Neural progenitor cell (in vitro differentiated cells): ENCODE measurements at regions not wholly inside any gene's neighbourhood (a gene's known extent, or its start where the extent isn't known, plus 50 kb on each side); places are given as distances from the start of the nearest gene placed in this dataset.

Experiments used
- DNase-seq: peaks from one replicate; pipeline ENCODE4 v3.0.0-alpha.2; 2016; ENCODE audit warnings: low spot score
- H2AFZ ChIP-seq: fragments of 200-600 bp; sonication (generic); replicated peaks from 2 replicates; pipeline ENCODE4 v1.6.1; 2016; ENCODE audit warnings: antibody characterized with exemption
- H3F3A ChIP-seq: fragments of 200-600 bp; sonication (generic); 2 replicates; pipeline ENCODE4 v1.6.1; 2016; ENCODE audit warnings: antibody characterized with exemption, low read depth
- H3K27ac ChIP-seq: fragments of 200-600 bp; sonication (generic); 2 replicates; pipeline ENCODE4 v1.5.1; 2016; ENCODE audit warnings: mild to moderate bottlenecking
- H3K27me3 ChIP-seq: fragments of 200-600 bp; sonication (generic); 2 replicates; pipeline ENCODE4 v1.6.1; 2016; ENCODE audit warnings: mild to moderate bottlenecking, moderate library complexity
- H3K36me3 ChIP-seq: fragments of 200-600 bp; sonication (generic); 2 replicates; pipeline ENCODE4 v1.5.1; 2016
- H3K4me1 ChIP-seq: fragments of 200-600 bp; sonication (generic); 2 replicates; pipeline ENCODE4 v1.6.1; 2016; ENCODE audit warnings: mixed run types
- H3K4me2 ChIP-seq: fragments of 200-600 bp; sonication (generic); 2 replicates; pipeline ENCODE4 v1.6.1; 2016
- H3K4me3 ChIP-seq: fragments of 200-600 bp; sonication (generic); 2 replicates; pipeline ENCODE4 v1.5.1; 2016
- H3K79me2 ChIP-seq: fragments of 200-600 bp; sonication (generic); 2 replicates; pipeline ENCODE4 v1.6.1; 2016; ENCODE audit warnings: low read depth
- H3K9ac ChIP-seq: fragments of 200-600 bp; sonication (generic); 2 replicates; pipeline ENCODE4 v1.6.1; 2016
- H3K9me3 ChIP-seq: fragments of 200-600 bp; sonication (generic); 2 replicates; pipeline ENCODE4 v1.5.1; 2016; ENCODE audit warnings: low read depth
- H4K20me1 ChIP-seq: fragments of 200-600 bp; sonication (generic); 2 replicates; pipeline ENCODE4 v1.6.1; 2016; ENCODE audit warnings: low read depth
- H3K27ac Mint-ChIP-seq: 3 replicates; pipeline ENCODE4 v1.8.0; 2021; ENCODE audit warnings: mixed read lengths
- H3K27me3 Mint-ChIP-seq: 2 replicates; pipeline ENCODE4 v1.8.0; 2022; ENCODE audit warnings: low read depth, mild to moderate bottlenecking, inconsistent platforms, moderate library complexity, mixed read lengths; ENCODE audit not compliant: insufficient read depth
- H3K36me3 Mint-ChIP-seq: 3 replicates; pipeline ENCODE4 v1.8.0; 2021; ENCODE audit warnings: mixed read lengths
- H3K4me1 Mint-ChIP-seq: 3 replicates; pipeline ENCODE4 v1.8.0; 2021; ENCODE audit warnings: mixed read lengths
- H3K4me3 Mint-ChIP-seq: 3 replicates; pipeline ENCODE4 v1.8.0; 2021; ENCODE audit warnings: mild to moderate bottlenecking, moderate library complexity, mixed read lengths
- H3K9me3 Mint-ChIP-seq: 3 replicates; pipeline ENCODE4 v1.8.0; 2020; ENCODE audit warnings: mixed read lengths
- EZH2 ChIP-seq: fragments of 200-600 bp; sonication (generic); IDR thresholded peaks from 2 replicates; pipeline ENCODE4 v1.6.1; 2017; ENCODE audit warnings: antibody characterized with exemption, mild to moderate bottlenecking, moderate library complexity
- EZH2phosphoT487 ChIP-seq: fragments of 200-600 bp; sonication (generic); IDR thresholded peaks from 2 replicates; pipeline ENCODE4 v1.6.1; 2017; ENCODE audit warnings: antibody characterized with exemption
- TF ChIP-seq, protein P1 (sequence below): fragments of 200-600 bp; sonication (generic); IDR thresholded peaks from 2 replicates; pipeline ENCODE4 v1.5.1; 2017; ENCODE audit warnings: antibody characterized with exemption, mild to moderate bottlenecking

DNA sequence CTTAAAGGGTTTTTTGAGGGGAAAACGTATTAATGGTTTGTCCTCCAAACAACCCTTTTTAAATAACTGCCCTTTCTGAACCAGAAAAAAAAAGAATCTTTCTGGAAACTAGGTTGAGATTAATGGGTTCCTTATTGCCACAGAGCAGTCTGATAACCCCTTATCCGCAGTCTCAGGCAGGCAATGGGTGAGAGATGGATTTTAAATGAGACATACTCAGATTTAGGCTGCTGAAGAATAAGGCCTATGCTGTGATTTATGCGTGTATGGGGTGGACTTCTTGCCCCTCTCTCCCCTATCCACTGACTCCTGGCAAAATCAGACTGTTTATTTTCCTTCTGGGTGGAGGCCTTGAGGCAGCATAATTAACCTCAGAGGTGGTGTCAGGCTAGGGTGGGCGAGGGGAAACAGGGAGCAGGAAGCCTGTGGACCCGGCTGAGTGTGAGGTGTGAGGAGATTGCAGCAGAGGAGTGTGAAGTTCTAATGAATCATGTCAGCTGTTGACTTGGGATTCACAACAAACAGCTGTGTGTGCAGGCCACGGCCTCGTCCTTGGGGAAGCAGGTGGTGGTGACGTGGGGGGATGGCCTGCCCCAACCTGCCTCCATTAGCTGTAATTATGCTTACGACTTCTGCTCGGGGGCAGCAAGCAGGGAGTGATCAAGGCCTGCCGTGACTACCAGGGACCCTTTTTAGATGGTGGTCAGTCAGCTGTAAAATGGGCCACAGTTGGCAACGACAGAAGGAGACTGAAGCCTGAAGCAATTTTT is 196.4 kb downstream of the SEMA6A start:
- no peak overlapping the region for H2AFZ ChIP-seq
- H3K9ac ChIP-seq = no peak overlapping the region
- no peaks in the 10 kb centered on the region for H3K36me3 ChIP-seq
- no peaks in the 10 kb centered on the region for H4K20me1 ChIP-seq
- peaks cover 21% of the 10 kb centered on the region for H3F3A ChIP-seq
- no peaks in the 10 kb centered on the region for H3K9me3 Mint-ChIP-seq
- no peaks in the 10 kb centered on the region for H3K9me3 ChIP-seq
- no peak for DNase-seq
- peaks cover 49% of the 10 kb centered on the region for H3K4me1 Mint-ChIP-seq
- H3K27me3 ChIP-seq = no peaks in the 10 kb centered on the region
- peaks cover 2% of the 10 kb centered on the region for H3K36me3 Mint-ChIP-seq
- H3K4me1 ChIP-seq = peaks cover 39% of the 10 kb centered on the region
- TF ChIP-seq, protein P1, sequence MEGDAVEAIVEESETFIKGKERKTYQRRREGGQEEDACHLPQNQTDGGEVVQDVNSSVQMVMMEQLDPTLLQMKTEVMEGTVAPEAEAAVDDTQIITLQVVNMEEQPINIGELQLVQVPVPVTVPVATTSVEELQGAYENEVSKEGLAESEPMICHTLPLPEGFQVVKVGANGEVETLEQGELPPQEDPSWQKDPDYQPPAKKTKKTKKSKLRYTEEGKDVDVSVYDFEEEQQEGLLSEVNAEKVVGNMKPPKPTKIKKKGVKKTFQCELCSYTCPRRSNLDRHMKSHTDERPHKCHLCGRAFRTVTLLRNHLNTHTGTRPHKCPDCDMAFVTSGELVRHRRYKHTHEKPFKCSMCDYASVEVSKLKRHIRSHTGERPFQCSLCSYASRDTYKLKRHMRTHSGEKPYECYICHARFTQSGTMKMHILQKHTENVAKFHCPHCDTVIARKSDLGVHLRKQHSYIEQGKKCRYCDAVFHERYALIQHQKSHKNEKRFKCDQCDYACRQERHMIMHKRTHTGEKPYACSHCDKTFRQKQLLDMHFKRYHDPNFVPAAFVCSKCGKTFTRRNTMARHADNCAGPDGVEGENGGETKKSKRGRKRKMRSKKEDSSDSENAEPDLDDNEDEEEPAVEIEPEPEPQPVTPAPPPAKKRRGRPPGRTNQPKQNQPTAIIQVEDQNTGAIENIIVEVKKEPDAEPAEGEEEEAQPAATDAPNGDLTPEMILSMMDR = no peak
- TF ChIP-seq EZH2 (no peak), EZH2phosphoT487 (no peak)
- H3K27ac Mint-ChIP-seq = peak overlapping the region; percentile 70
- no peak overlapping the region for H3K27ac ChIP-seq
- no peak overlapping the region for H3K4me3 ChIP-seq
- no peak overlapping the region for H3K4me3 Mint-ChIP-seq
- H3K4me2 ChIP-seq = no peak overlapping the region
- peaks cover 3% of the 10 kb centered on the region for H3K27me3 Mint-ChIP-seq
- no peaks in the 10 kb centered on the region for H3K79me2 ChIP-seq

DNA sequence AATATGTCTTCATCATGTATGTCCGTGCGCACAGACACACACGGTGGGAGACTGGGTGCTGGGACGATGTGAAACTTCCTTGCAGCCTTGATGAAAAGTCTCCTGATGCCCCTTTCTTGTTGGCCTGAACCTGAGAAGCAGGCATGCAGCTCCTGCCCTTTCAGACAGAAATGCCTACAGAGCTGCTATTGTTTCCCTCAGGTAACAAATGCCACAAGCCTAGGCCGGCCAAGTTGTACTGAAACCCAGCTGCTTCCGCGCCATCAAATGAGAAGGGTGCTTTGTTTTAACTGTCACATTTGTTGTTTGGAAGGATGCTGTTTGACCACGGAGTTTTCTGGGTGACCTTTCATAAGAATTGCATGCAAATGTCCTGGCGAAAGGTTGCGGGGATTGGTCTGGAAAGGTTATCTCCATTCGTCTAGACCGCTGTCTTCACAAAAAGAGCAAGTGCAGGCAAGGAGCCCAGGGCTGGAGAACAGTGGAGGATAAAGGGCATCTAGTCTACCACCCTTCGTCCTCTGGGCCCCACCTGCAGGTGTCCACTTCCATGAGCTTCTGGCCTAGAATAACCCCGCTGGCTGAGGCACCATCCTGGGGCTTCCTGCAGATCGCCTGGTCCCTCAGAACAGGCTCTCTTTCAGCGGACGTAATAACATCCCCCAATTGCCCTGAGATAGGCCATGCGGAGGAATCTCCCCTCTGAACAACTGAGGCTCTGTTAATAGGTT is 197.2 kb downstream of the SEMA6A start:
- no peaks in the 10 kb centered on the region for H3K79me2 ChIP-seq
- H3K27ac ChIP-seq = no peak overlapping the region
- no peak overlapping the region for H3K4me3 ChIP-seq
- no peak for TF ChIP-seq EZH2phosphoT487
- TF ChIP-seq EZH2 = no peak
- TF ChIP-seq, protein P1 = no peak
- no peak overlapping the region for H3K4me2 ChIP-seq
- no peaks in the 10 kb centered on the region for H3K9me3 ChIP-seq
- DNase-seq = no peak
- no peak overlapping the region for H3K9ac ChIP-seq
- H4K20me1 ChIP-seq = no peaks in the 10 kb centered on the region
- peaks cover 36% of the 10 kb centered on the region for H3K4me1 ChIP-seq
- Mint-ChIP-seq H3K36me3 (peaks cover 2% of the 10 kb centered on the region), H3K4me1 (peaks cover 41% of the 10 kb centered on the region), H3K27ac (no peak overlapping the region), H3K27me3 (peaks cover 3% of the 10 kb centered on the region), H3K4me3 (no peak overlapping the region), H3K9me3 (no peaks in the 10 kb centered on the region)
- H3F3A ChIP-seq = peaks cover 21% of the 10 kb centered on the region
- no peaks in the 10 kb centered on the region for H3K36me3 ChIP-seq
- no peaks in the 10 kb centered on the region for H3K27me3 ChIP-seq
- H2AFZ ChIP-seq = no peak overlapping the region

DNA sequence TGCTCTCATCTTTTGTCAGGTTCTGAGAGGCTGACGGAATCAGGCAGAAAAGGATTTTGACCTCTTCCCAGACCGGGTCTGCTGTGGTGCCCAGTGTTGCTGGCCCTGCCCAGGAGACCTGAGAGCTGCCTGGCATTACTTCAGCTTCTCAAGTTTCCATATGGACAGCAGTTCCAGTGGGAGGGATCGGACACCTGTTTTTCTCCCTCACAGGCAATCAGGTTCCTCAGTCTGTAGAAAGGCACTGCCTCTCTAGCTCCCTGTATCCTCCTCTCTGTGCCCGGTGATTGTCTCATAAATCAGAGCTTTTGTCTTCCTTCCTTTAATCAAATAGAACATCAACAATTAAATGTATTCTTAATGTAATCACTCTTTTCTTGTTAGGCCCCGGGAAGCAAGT is 198.7 kb downstream of the SEMA6A start:
- no peak overlapping the region for H3K4me3 Mint-ChIP-seq
- no peak for TF ChIP-seq EZH2phosphoT487
- no peak for TF ChIP-seq EZH2
- TF ChIP-seq, protein P1 = no peak
- Histone ChIP-seq H3F3A (peaks cover 21% of the 10 kb centered on the region), H3K79me2 (no peaks in the 10 kb centered on the region), H3K27ac (no peak overlapping the region), H3K36me3 (no peaks in the 10 kb centered on the region), H3K9me3 (no peaks in the 10 kb centered on the region), H4K20me1 (no peaks in the 10 kb centered on the region), H3K9ac (no peak overlapping the region), H3K4me2 (peak overlapping the region; percentile 25), H2AFZ (no peak overlapping the region), H3K27me3 (no peaks in the 10 kb centered on the region), H3K4me1 (peaks cover 31% of the 10 kb centered on the region), H3K4me3 (no peak overlapping the region)
- H3K9me3 Mint-ChIP-seq = no peaks in the 10 kb centered on the region
- no peak overlapping the region for H3K27ac Mint-ChIP-seq
- peaks cover 45% of the 10 kb centered on the region for H3K4me1 Mint-ChIP-seq
- peaks cover 3% of the 10 kb centered on the region for H3K27me3 Mint-ChIP-seq
- no peak for DNase-seq
- H3K36me3 Mint-ChIP-seq = peaks cover 2% of the 10 kb centered on the region
